Right renal cortex interstitium (tissue), 3 donors: ENCODE measurements at regions not wholly inside any gene's neighbourhood (a gene's known extent, or its start where the extent isn't known, plus 50 kb on each side); places are given as distances from the start of the nearest gene placed in this dataset.
"Not testable (repeated sequence)": the region's sequence is repeated elsewhere in the genome, so short reads cannot be mapped to it uniquely, and the experiment has no call there.

Experiments
- DNase-seq, 3 donors: peaks; one replicate each; pipeline ENCODE4 v3.0.0-alpha.2; 2013; ENCODE audit warnings: low read depth in 3 of 3, low spot score in 2 of 3

GRCh38 chr13:99746637-99747402 is 224.7 kb downstream of the ZIC5 start:
- no peak for DNase-seq

GRCh38 chr13:99743094-99743493 is 228.5 kb downstream of the ZIC5 start:
- no peak for DNase-seq

- no peak for DNase-seq
These were observed 229.6 kb downstream of the ZIC5 start for GRCh38 chr13:99741960-99742359.

- no peak for DNase-seq
These were observed 231.2 kb downstream of the ZIC5 start for GRCh38 chr13:99740251-99740979.

GRCh38 chr13:99738626-99739025 is 232.9 kb downstream of the ZIC5 start:
- DNase-seq = no peak

GRCh38 chr13:99737481-99738245 is 233.9 kb downstream of the ZIC5 start:
- no peak for DNase-seq

- no peak for DNase-seq
These were observed 235.0 kb downstream of the ZIC5 start for GRCh38 chr13:99736541-99736940.

- no peak for DNase-seq
These were observed 232.9 kb downstream of the TM9SF2 start for GRCh38 chr13:99734013-99734693.

GRCh38 chr13:99733346-99733745 is 232.1 kb downstream of the TM9SF2 start:
- no peak for DNase-seq

GRCh38 chr13:99731747-99732146 is 230.5 kb downstream of the TM9SF2 start:
- DNase-seq = no peak

- no peak for DNase-seq
These were observed 229.1 kb downstream of the TM9SF2 start for GRCh38 chr13:99730403-99730802.

- DNase-seq = no peak
These were observed 228.5 kb downstream of the TM9SF2 start for GRCh38 chr13:99729745-99730144.

- DNase-seq = not testable (repeated sequence)
These were observed 226.4 kb downstream of the TM9SF2 start for GRCh38 chr13:99727651-99728050.

- no peak for DNase-seq
These were observed 225.1 kb downstream of the TM9SF2 start for GRCh38 chr13:99726282-99726894.

GRCh38 chr13:99725644-99726043 is 224.4 kb downstream of the TM9SF2 start:
- DNase-seq = no peak

- no peak for DNase-seq
These were observed 223.6 kb downstream of the TM9SF2 start for GRCh38 chr13:99724633-99725517.

GRCh38 chr13:99723878-99724277 is 222.6 kb downstream of the TM9SF2 start:
- DNase-seq = no peak

- no peak for DNase-seq
These were observed 221.7 kb downstream of the TM9SF2 start for GRCh38 chr13:99722931-99723330.

- no peak for DNase-seq
These were observed 221.1 kb downstream of the TM9SF2 start for GRCh38 chr13:99722338-99722818.
